ENCODE measurements at regions not wholly inside any gene's neighbourhood (a gene's known extent, or its start where the extent isn't known, plus 50 kb on each side); places are given as distances from the start of the nearest gene placed in this dataset.
A peak's percentile ranks its signal among the peaks of the same experiment; 100 is the strongest.

GRCh38 chrX:10714531-10714930, 94.1 kb upstream of the MID1 start:
- H3K4me1 ChIP-seq: no peaks in the 10 kb centered on the region
- no peak overlapping the region for H3K4me3 ChIP-seq
- H3K36me3 ChIP-seq: no peaks in the 10 kb centered on the region
- no peaks in the 10 kb centered on the region for H3K27me3 ChIP-seq
- intact Hi-C loops (cut with DNase I; ENCODE audit: low total_unique reads): no loop called here
- no peak for DNase-seq
- no peak overlapping the region for H3K27ac ChIP-seq
- no peak for TF ChIP-seq CTCF (IDR thresholded peaks at IDR 0.05)
- H3K9me3 ChIP-seq: peaks cover 0 to 4% (median 0%) of the 10 kb centered on the region in 3 donors

GRCh38 chrX:10722851-10723250, 102.5 kb upstream of the MID1 start:
- no peaks in the 10 kb centered on the region for H3K9me3 ChIP-seq
- no peaks in the 10 kb centered on the region for H3K4me1 ChIP-seq
- no peak overlapping the region for H3K4me3 ChIP-seq
- peak; percentile 51 to 64 for TF ChIP-seq CTCF (IDR thresholded peaks at IDR 0.05)
- peak; percentile 63 to 68 for DNase-seq
- no peak overlapping the region for H3K27ac ChIP-seq
- H3K36me3 ChIP-seq: no peaks in the 10 kb centered on the region
- H3K27me3 ChIP-seq: no peaks in the 10 kb centered on the region
- intact Hi-C loops (cut with DNase I; ENCODE audit: low total_unique reads): loop anchor here (5.0 kb wide), 1 partner anchor 536 kb away; no protein-coding TSS in a partner anchor

GRCh38 chrX:10725071-10725470, 104.7 kb upstream of the MID1 start:
- intact Hi-C loops (cut with DNase I; ENCODE audit: low total_unique reads): no loop called here
- no peak for TF ChIP-seq CTCF (IDR thresholded peaks at IDR 0.05)

GRCh38 chrX:10726647-10727046, 106.3 kb upstream of the MID1 start:
- no peaks in the 10 kb centered on the region for H3K36me3 ChIP-seq
- no peak overlapping the region for H3K4me3 ChIP-seq
- no peak overlapping the region for H3K27ac ChIP-seq
- no peaks in the 10 kb centered on the region for H3K4me1 ChIP-seq
- intact Hi-C loops (cut with DNase I; ENCODE audit: low total_unique reads): no loop called here
- TF ChIP-seq CTCF (IDR thresholded peaks at IDR 0.05): no peak
- no peak for DNase-seq
- no peaks in the 10 kb centered on the region for H3K9me3 ChIP-seq
- H3K27me3 ChIP-seq: no peaks in the 10 kb centered on the region

More at GRCh38 chrX:10725071-10725470, 104.7 kb upstream of the MID1 start:
- Histone ChIP-seq H3K4me1 (no peaks in the 10 kb centered on the region), H3K27ac (no peak overlapping the region), H3K36me3 (no peaks in the 10 kb centered on the region), H3K27me3 (no peaks in the 10 kb centered on the region), H3K4me3 (no peak overlapping the region), H3K9me3 (no peaks in the 10 kb centered on the region)
- no peak for DNase-seq

GRCh38 chrX:10728806-10729389, 108.5 kb upstream of the MID1 start:
- intact Hi-C loops (cut with DNase I; ENCODE audit: low total_unique reads): no loop called here
- TF ChIP-seq CTCF (IDR thresholded peaks at IDR 0.05): no peak
- no peaks in the 10 kb centered on the region for H3K4me1 ChIP-seq
- no peaks in the 10 kb centered on the region for H3K9me3 ChIP-seq
- no peaks in the 10 kb centered on the region for H3K27me3 ChIP-seq
- H3K4me3 ChIP-seq: no peak overlapping the region
- H3K36me3 ChIP-seq: no peaks in the 10 kb centered on the region
- no peak for DNase-seq
- H3K27ac ChIP-seq: no peak overlapping the region

- H3K9me3 ChIP-seq: no peaks in the 10 kb centered on the region
- no peaks in the 10 kb centered on the region for H3K27me3 ChIP-seq
- no peaks in the 10 kb centered on the region for H3K36me3 ChIP-seq
- H3K27ac ChIP-seq: no peak overlapping the region
- no peak for DNase-seq
- TF ChIP-seq CTCF (IDR thresholded peaks at IDR 0.05): no peak
- intact Hi-C loops (cut with DNase I; ENCODE audit: low total_unique reads): no loop called here
- no peak overlapping the region for H3K4me3 ChIP-seq
- no peaks in the 10 kb centered on the region for H3K4me1 ChIP-seq
These were observed 119.0 kb upstream of the MID1 start for GRCh38 chrX:10739426-10739825.

All from tibial artery (tissue), 4 donors.